Activated naive CD4-positive, alpha-beta T cell treated with anti-CD3 and anti-CD28 coated beads, Interleukin-2, amount 10 ng/mL, durations not matched to agents 7 days and 5 days (primary cell): ENCODE measurements at regions not wholly inside any gene's neighbourhood (a gene's known extent, or its start where the extent isn't known, plus 50 kb on each side); places are given as distances from the start of the nearest gene placed in this dataset.

Experiments used
- CTCF ChIA-PET: fragments of 350-600 bp; sonication (Branson Sonifier 250); formaldehyde crosslinking; loops from one replicate; lab custom pipeline; 2021; ENCODE audit warnings: antibody characterized with exemption; lab: Charles Lee
- DNase-seq: peaks from one replicate; pipeline ENCODE4 v3.0.0-alpha.2; 2020
- H3K27ac Mint-ChIP-seq: one replicate; pipeline ENCODE4 v1.8.0; 2021; ENCODE audit warnings: mild to moderate bottlenecking, moderate library complexity, mixed read lengths
- H3K27me3 Mint-ChIP-seq: one replicate; pipeline ENCODE4 v1.8.0; 2021; ENCODE audit warnings: mild to moderate bottlenecking, mixed read lengths
- H3K36me3 Mint-ChIP-seq: one replicate; pipeline ENCODE4 v1.8.0; 2021; ENCODE audit warnings: mixed read lengths
- H3K4me1 Mint-ChIP-seq: one replicate; pipeline ENCODE4 v1.8.0; 2021; ENCODE audit warnings: mixed read lengths
- H3K4me3 Mint-ChIP-seq: one replicate; pipeline ENCODE4 v1.8.0; 2021; ENCODE audit warnings: mild to moderate bottlenecking, moderate library complexity, mixed read lengths
- H3K9me3 Mint-ChIP-seq: one replicate; pipeline ENCODE4 v1.8.0; 2021; ENCODE audit warnings: mixed read lengths

GRCh38 chr17:68125111-68125870 is 89.8 kb downstream of the KPNA2 start:
- no peak for DNase-seq
- Mint-ChIP-seq H3K4me1 (peaks cover 12% of the 10 kb centered on the region), H3K27me3 (peaks cover 13% of the 10 kb centered on the region), H3K36me3 (peaks cover 3% of the 10 kb centered on the region), H3K27ac (no peak overlapping the region), H3K9me3 (peaks cover 8% of the 10 kb centered on the region), H3K4me3 (no peak overlapping the region)
- CTCF ChIA-PET = no interaction called here

- CTCF ChIA-PET = no interaction called here
- Mint-ChIP-seq H3K27ac (no peak overlapping the region), H3K9me3 (peaks cover 2% of the 10 kb centered on the region), H3K27me3 (peaks cover 13% of the 10 kb centered on the region), H3K4me3 (no peak overlapping the region), H3K36me3 (no peaks in the 10 kb centered on the region), H3K4me1 (peaks cover 12% of the 10 kb centered on the region)
- DNase-seq = no peak
Observed at GRCh38 chr17:68127914-68128313, 92.4 kb downstream of the KPNA2 start.

GRCh38 chr17:68131456-68131855 is 95.9 kb downstream of the KPNA2 start:
- DNase-seq = no peak
- CTCF ChIA-PET = no interaction called here
- H3K4me3 Mint-ChIP-seq = no peak overlapping the region
- no peaks in the 10 kb centered on the region for H3K9me3 Mint-ChIP-seq
- no peak overlapping the region for H3K27ac Mint-ChIP-seq
- peaks cover 19% of the 10 kb centered on the region for H3K27me3 Mint-ChIP-seq
- peaks cover under 1% of the 10 kb centered on the region for H3K4me1 Mint-ChIP-seq
- no peaks in the 10 kb centered on the region for H3K36me3 Mint-ChIP-seq

GRCh38 chr17:68133346-68134045 is 98.0 kb downstream of the KPNA2 start:
- DNase-seq = no peak
- peaks cover 7% of the 10 kb centered on the region for H3K27me3 Mint-ChIP-seq
- no peak overlapping the region for H3K4me3 Mint-ChIP-seq
- CTCF ChIA-PET = no interaction called here
- no peaks in the 10 kb centered on the region for H3K36me3 Mint-ChIP-seq
- H3K9me3 Mint-ChIP-seq = no peaks in the 10 kb centered on the region
- no peaks in the 10 kb centered on the region for H3K4me1 Mint-ChIP-seq
- no peak overlapping the region for H3K27ac Mint-ChIP-seq

GRCh38 chr17:68134046-68134637 is 98.6 kb downstream of the KPNA2 start:
- CTCF ChIA-PET = no interaction called here
- no peak overlapping the region for H3K27ac Mint-ChIP-seq

GRCh38 chr17:68134731-68135130 is 99.2 kb downstream of the KPNA2 start:
- Mint-ChIP-seq H3K4me3 (no peak overlapping the region), H3K4me1 (no peaks in the 10 kb centered on the region), H3K27me3 (peaks cover 6% of the 10 kb centered on the region), H3K36me3 (no peaks in the 10 kb centered on the region), H3K27ac (no peak overlapping the region), H3K9me3 (no peaks in the 10 kb centered on the region)
- DNase-seq = no peak
- CTCF ChIA-PET = no interaction called here

More at GRCh38 chr17:68134046-68134637, 98.6 kb downstream of the KPNA2 start:
- Mint-ChIP-seq H3K9me3 (no peaks in the 10 kb centered on the region), H3K27me3 (peaks cover 6% of the 10 kb centered on the region), H3K4me1 (no peaks in the 10 kb centered on the region), H3K36me3 (no peaks in the 10 kb centered on the region), H3K4me3 (no peak overlapping the region)
- DNase-seq = no peak

GRCh38 chr17:68135141-68135887 is 99.8 kb downstream of the KPNA2 start:
- Mint-ChIP-seq H3K9me3 (no peaks in the 10 kb centered on the region), H3K27ac (no peak overlapping the region), H3K27me3 (peaks cover 6% of the 10 kb centered on the region), H3K36me3 (no peaks in the 10 kb centered on the region), H3K4me3 (no peak overlapping the region), H3K4me1 (no peaks in the 10 kb centered on the region)
- no peak for DNase-seq
- CTCF ChIA-PET = no interaction called here

GRCh38 chr17:68141050-68141449 is 105.5 kb downstream of the KPNA2 start:
- peaks cover 6% of the 10 kb centered on the region for H3K27me3 Mint-ChIP-seq
- H3K9me3 Mint-ChIP-seq = no peaks in the 10 kb centered on the region
- no peak overlapping the region for H3K27ac Mint-ChIP-seq
- no peak overlapping the region for H3K4me3 Mint-ChIP-seq
- DNase-seq = no peak
- H3K36me3 Mint-ChIP-seq = no peaks in the 10 kb centered on the region
- H3K4me1 Mint-ChIP-seq = peaks cover 4% of the 10 kb centered on the region
- CTCF ChIA-PET = no interaction called here

GRCh38 chr17:68142595-68142994 is 105.2 kb upstream of the AMZ2 start:
- no peak for DNase-seq
- Mint-ChIP-seq H3K4me1 (peaks cover 4% of the 10 kb centered on the region), H3K9me3 (no peaks in the 10 kb centered on the region), H3K27me3 (peaks cover 10% of the 10 kb centered on the region), H3K36me3 (no peaks in the 10 kb centered on the region), H3K27ac (no peak overlapping the region), H3K4me3 (no peak overlapping the region)
- CTCF ChIA-PET = interaction anchor here (1.4 kb wide), 1 partner anchor 9 kb away, joined by 3 read pairs; no protein-coding TSS in a partner anchor

- H3K27ac Mint-ChIP-seq = no peak overlapping the region
- H3K36me3 Mint-ChIP-seq = no peaks in the 10 kb centered on the region
- CTCF ChIA-PET = interaction anchor here (1.4 kb wide), 1 partner anchor 8 kb away, joined by 3 read pairs; no protein-coding TSS in a partner anchor
- DNase-seq = no peak
- H3K27me3 Mint-ChIP-seq = peaks cover 10% of the 10 kb centered on the region
- H3K4me1 Mint-ChIP-seq = peaks cover 4% of the 10 kb centered on the region
- H3K4me3 Mint-ChIP-seq = no peak overlapping the region
- H3K9me3 Mint-ChIP-seq = no peaks in the 10 kb centered on the region
Observed at GRCh38 chr17:68143425-68143824, 104.4 kb upstream of the AMZ2 start.

- Mint-ChIP-seq H3K27me3 (peaks cover 19% of the 10 kb centered on the region), H3K9me3 (no peaks in the 10 kb centered on the region), H3K4me1 (peaks cover 4% of the 10 kb centered on the region), H3K27ac (no peak overlapping the region), H3K36me3 (no peaks in the 10 kb centered on the region), H3K4me3 (no peak overlapping the region)
- no peak for DNase-seq
- CTCF ChIA-PET = no interaction called here
Observed at GRCh38 chr17:68145088-68145487, 102.8 kb upstream of the AMZ2 start.

- Mint-ChIP-seq H3K27me3 (peaks cover 35% of the 10 kb centered on the region), H3K9me3 (no peaks in the 10 kb centered on the region), H3K4me3 (no peak overlapping the region), H3K27ac (no peak overlapping the region), H3K36me3 (no peaks in the 10 kb centered on the region), H3K4me1 (no peaks in the 10 kb centered on the region)
- CTCF ChIA-PET = no interaction called here
- no peak for DNase-seq
Observed at GRCh38 chr17:68148936-68149335, 98.9 kb upstream of the AMZ2 start.

- CTCF ChIA-PET = interaction anchor here (1.0 kb wide), 1 partner anchor 9 kb away, joined by 3 read pairs; no protein-coding TSS in a partner anchor
- DNase-seq = no peak
- no peaks in the 10 kb centered on the region for H3K9me3 Mint-ChIP-seq
- H3K27ac Mint-ChIP-seq = no peak overlapping the region
- H3K36me3 Mint-ChIP-seq = no peaks in the 10 kb centered on the region
- peaks cover 39% of the 10 kb centered on the region for H3K27me3 Mint-ChIP-seq
- H3K4me3 Mint-ChIP-seq = no peak overlapping the region
- H3K4me1 Mint-ChIP-seq = no peaks in the 10 kb centered on the region
Observed at GRCh38 chr17:68152161-68152571, 95.7 kb upstream of the AMZ2 start.

- H3K27me3 Mint-ChIP-seq = peaks cover 39% of the 10 kb centered on the region
- H3K4me3 Mint-ChIP-seq = no peak overlapping the region
Observed at GRCh38 chr17:68155692-68156091, 92.2 kb upstream of the AMZ2 start.

More at GRCh38 chr17:68155692-68156091, 92.2 kb upstream of the AMZ2 start:
- Mint-ChIP-seq H3K4me1 (no peaks in the 10 kb centered on the region), H3K36me3 (no peaks in the 10 kb centered on the region), H3K9me3 (no peaks in the 10 kb centered on the region), H3K27ac (no peak overlapping the region)
- no peak for DNase-seq
- CTCF ChIA-PET = no interaction called here
